ENCODE measurements at regions not wholly inside any gene's neighbourhood (a gene's known extent, or its start where the extent isn't known, plus 50 kb on each side); places are given as distances from the start of the nearest gene placed in this dataset.

GRCh38 chr2:196368546-196369225 is 197.3 kb upstream of the STK17B start (continued):
- no peak for TF ChIP-seq ZNF114 (CRISPR knock-in tag; IDR thresholded peaks at IDR 0.05)
- TF ChIP-seq ETS1 (IDR thresholded peaks at IDR 0.05), result no peak

GRCh38 chr2:196369967-196370366 is 198.6 kb upstream of the STK17B start:
- Histone ChIP-seq H3K27ac (ENCODE audit: low read depth) (no peak overlapping the region), H3K4me1 (ENCODE audit: insufficient read depth) (no peaks in the 10 kb centered on the region), H3K4me3 (no peak overlapping the region), H3K36me3 (ENCODE audit: insufficient read depth) (no peaks in the 10 kb centered on the region), H3F3A (replicated peaks; ENCODE audit: low read depth) (no peaks in the 10 kb centered on the region), H3K79me2 (replicated peaks; ENCODE audit: insufficient read depth) (no peaks in the 10 kb centered on the region), H3K4me2 (no peak overlapping the region), H3K9me2 (ENCODE audit: insufficient read depth) (no peaks in the 10 kb centered on the region), H4K20me1 (replicated peaks; ENCODE audit: insufficient read depth) (no peaks in the 10 kb centered on the region; the same call in 1 of the 2 replicates), H3K27me3 (ENCODE audit: insufficient read depth) (no peaks in the 10 kb centered on the region), H2AFZ (no peak overlapping the region)
- Mint-ChIP-seq H3K27me3 (ENCODE audit: insufficient read depth, low read depth, poor library complexity) (peaks cover 6% of the 10 kb centered on the region), H3K4me1 (peaks cover 2% of the 10 kb centered on the region; the same call in 1 of the 3 replicates), H3K4me3 (no peak overlapping the region), H3K9me3 (no peaks in the 10 kb centered on the region), H3K36me3 (ENCODE audit: low read depth) (no peaks in the 10 kb centered on the region), H3K27ac (no peak overlapping the region; the same call in 1 of the 2 replicates)
- DNase-seq (ENCODE audit: low spot score) (no peak), ATAC-seq (no peak)
- TF ChIP-seq ETS1 (IDR thresholded peaks at IDR 0.05) (no peak), ZNF114 (CRISPR knock-in tag; IDR thresholded peaks at IDR 0.05) (no peak), ZNF331 (CRISPR knock-in tag; IDR thresholded peaks at IDR 0.05; ENCODE audit: low read depth) (no peak), ZNF462 (CRISPR knock-in tag; IDR thresholded peaks at IDR 0.05) (no peak), NANOG (IDR thresholded peaks at IDR 0.05; ENCODE audit: borderline replicate concordance) (no peak), EZH2phosphoT487 (IDR thresholded peaks at IDR 0.05; ENCODE audit: unreplicated experiment) (no peak), STAT1 (IDR thresholded peaks at IDR 0.05; ENCODE audit: unreplicated experiment) (no peak), CTCF (conservative IDR thresholded peaks at IDR 0.05; ENCODE audit: low read depth in 2 of 2) (no peak), JUNB (IDR thresholded peaks at IDR 0.05; ENCODE audit: unreplicated experiment) (no peak), POLR2AphosphoS5 (IDR thresholded peaks at IDR 0.05; ENCODE audit: low read depth) (no peak), EZH2 (IDR thresholded peaks at IDR 0.05; ENCODE audit: low read depth, unreplicated experiment) (no peak), CREB1 (CRISPR knock-in tag; IDR thresholded peaks at IDR 0.05; ENCODE audit: low read depth) (no peak)

All from GM23338 (cell line).